H9 (cell line): ENCODE measurements at regions not wholly inside any gene's neighbourhood (a gene's known extent, or its start where the extent isn't known, plus 50 kb on each side); places are given as distances from the start of the nearest gene placed in this dataset.

Source experiments
- DNase-seq: peaks from one replicate; pipeline ENCODE4 v3.0.0-alpha.2; 2017
- H2AFZ ChIP-seq: one replicate; pipeline ENCODE4 v1.6.1; 2013; ENCODE audit warnings: mild to moderate bottlenecking, low read length, control low read depth, moderate library complexity
- H2AK5ac ChIP-seq: 2 replicates; pipeline ENCODE4 v1.6.1; 2013; ENCODE audit warnings: low read length, control low read depth, mixed read lengths; ENCODE audit not compliant: insufficient read length
- H2BK120ac ChIP-seq: one replicate; pipeline ENCODE4 v1.6.1; 2013; ENCODE audit warnings: low read depth, mild to moderate bottlenecking, low read length, control low read depth, inconsistent platforms; ENCODE audit not compliant: poor library complexity, severe bottlenecking
- H2BK12ac ChIP-seq: 2 replicates; pipeline ENCODE4 v1.6.1; 2013; ENCODE audit warnings: low read length, control low read depth, mixed read lengths, low read depth; ENCODE audit not compliant: insufficient read length
- H2BK15ac ChIP-seq: 2 replicates; pipeline ENCODE4 v1.6.1; 2013; ENCODE audit warnings: low read depth, low read length, control low read depth
- H2BK20ac ChIP-seq: one replicate; pipeline ENCODE4 v1.6.1; 2013; ENCODE audit warnings: low read depth, mild to moderate bottlenecking, low read length, control low read depth, inconsistent platforms; ENCODE audit not compliant: poor library complexity, severe bottlenecking
- H2BK5ac ChIP-seq: 2 replicates; pipeline ENCODE4 v1.6.1; 2013; ENCODE audit warnings: low read length, control low read depth, mixed read lengths; ENCODE audit not compliant: insufficient read length
- H3K14ac ChIP-seq: 2 replicates; pipeline ENCODE4 v1.6.1; 2013; ENCODE audit warnings: low read length, control low read depth; ENCODE audit not compliant: insufficient read depth
- H3K18ac ChIP-seq: 2 replicates; pipeline ENCODE4 v1.6.1; 2013; ENCODE audit warnings: low read depth, mild to moderate bottlenecking, mixed read lengths, low read length, control low read depth; ENCODE audit not compliant: insufficient read length
- H3K23ac ChIP-seq: 2 replicates; pipeline ENCODE4 v1.6.1; 2013; ENCODE audit warnings: low read length, control low read depth, mixed read lengths, low read depth; ENCODE audit not compliant: insufficient read length
- H3K23me2 ChIP-seq: 2 replicates; pipeline ENCODE4 v1.6.1; 2013; ENCODE audit warnings: low read depth, mild to moderate bottlenecking, mixed read lengths, low read length, control low read depth; ENCODE audit not compliant: insufficient read length, poor library complexity, severe bottlenecking
- H3K27ac ChIP-seq: 2 replicates; pipeline ENCODE4 v1.5.1; 2013; ENCODE audit warnings: low read length, control low read depth, mixed read lengths, low read depth; ENCODE audit not compliant: insufficient read length
- H3K27me3 ChIP-seq: 2 replicates; pipeline ENCODE4 v1.6.1; 2013; ENCODE audit warnings: low read length, control low read depth, inconsistent platforms; ENCODE audit not compliant: insufficient read depth
- H3K4ac ChIP-seq: 2 replicates; pipeline ENCODE4 v1.6.1; 2013; ENCODE audit warnings: low read depth, mild to moderate bottlenecking, control low read depth, inconsistent platforms, low read length, moderate library complexity
- H3K4me1 ChIP-seq: 2 replicates; pipeline ENCODE4 v1.6.1; 2013; ENCODE audit warnings: low read length, control low read depth, inconsistent platforms; ENCODE audit not compliant: insufficient read depth
- H3K4me2 ChIP-seq: 2 replicates; pipeline ENCODE4 v1.6.1; 2013; ENCODE audit warnings: low read length, control low read depth, mixed read lengths; ENCODE audit not compliant: insufficient read length, insufficient read depth
- H3K56ac ChIP-seq: 2 replicates; pipeline ENCODE4 v1.6.1; 2013; ENCODE audit warnings: low read depth, mild to moderate bottlenecking, mixed read lengths, low read length, control low read depth; ENCODE audit not compliant: insufficient read length
- H3K79me1 ChIP-seq: 2 replicates; pipeline ENCODE4 v1.6.1; 2013; ENCODE audit warnings: low read depth, mild to moderate bottlenecking, moderate library complexity, low read length, control low read depth, inconsistent platforms; ENCODE audit not compliant: insufficient read depth, poor library complexity, severe bottlenecking
- H3K79me2 ChIP-seq: 2 replicates; pipeline ENCODE4 v1.6.1; 2013; ENCODE audit warnings: low read length, control low read depth, inconsistent platforms; ENCODE audit not compliant: insufficient read depth
- H3K9ac ChIP-seq: 2 replicates; pipeline ENCODE4 v1.6.1; 2013; ENCODE audit warnings: low read length, control low read depth, mixed read lengths; ENCODE audit not compliant: insufficient read length; ENCODE audit errors: extremely low read depth
- H3K9me3 ChIP-seq: one replicate; pipeline ENCODE4 v1.6.1; 2013; ENCODE audit warnings: low read depth, low read length, inconsistent platforms; ENCODE audit not compliant: control insufficient read depth
- H3T11ph ChIP-seq: one replicate; pipeline ENCODE4 v1.6.1; 2013; ENCODE audit warnings: mild to moderate bottlenecking, low read length, control low read depth, inconsistent platforms
- H4K20me1 ChIP-seq: one replicate; pipeline ENCODE4 v1.6.1; 2013; ENCODE audit not compliant: control insufficient read depth, insufficient read length, insufficient read depth
- H4K5ac ChIP-seq: 2 replicates; pipeline ENCODE4 v1.6.1; 2013; ENCODE audit warnings: low read depth, mild to moderate bottlenecking, mixed read lengths, low read length, control low read depth; ENCODE audit not compliant: insufficient read length
- H4K8ac ChIP-seq: replicated peaks from 2 replicates; pipeline ENCODE4 v1.6.1; 2013; ENCODE audit warnings: low read length, control low read depth, mixed read lengths, low read depth; ENCODE audit not compliant: insufficient read length
- H4K91ac ChIP-seq: 2 replicates; pipeline ENCODE4 v1.6.1; 2013; ENCODE audit warnings: low read depth, mild to moderate bottlenecking, moderate library complexity, mixed read lengths, low read length, control low read depth; ENCODE audit not compliant: insufficient read length
- H3K27ac Mint-ChIP-seq, 3 experiments: 2 replicates in 2 of 3; 3 replicates in 1 of 3; pipeline ENCODE4 v1.8.0; 2020 to 2021; ENCODE audit warnings: mixed read lengths in 3 of 3, mild to moderate bottlenecking in 1 of 3, moderate library complexity in 1 of 3
- H3K27me3 Mint-ChIP-seq: 2 replicates; pipeline ENCODE4 v1.8.0; 2021; ENCODE audit warnings: low read depth, mild to moderate bottlenecking, moderate library complexity, mixed read lengths
- H3K36me3 Mint-ChIP-seq, 3 experiments: 2 replicates in 2 of 3; 3 replicates in 1 of 3; pipeline ENCODE4 v1.8.0; 2020 to 2021; ENCODE audit warnings: low read depth in 3 of 3, mixed read lengths in 3 of 3; ENCODE audit not compliant: insufficient read depth in 1 of 3
- H3K4me1 Mint-ChIP-seq, 2 experiments: 2 replicates each; pipeline ENCODE4 v1.8.0; 2020; ENCODE audit warnings: mixed read lengths in 2 of 2
- H3K4me3 Mint-ChIP-seq, 2 experiments: 2 replicates in 1 of 2; 3 replicates in 1 of 2; pipeline ENCODE4 v1.8.0; 2020 to 2021; ENCODE audit warnings: mild to moderate bottlenecking in 2 of 2, mixed read lengths in 2 of 2, moderate library complexity in 1 of 2
- H3K9me3 Mint-ChIP-seq, 2 experiments: 2 replicates in 1 of 2; 3 replicates in 1 of 2; pipeline ENCODE4 v1.8.0; 2020; ENCODE audit warnings: mild to moderate bottlenecking in 2 of 2, mixed read lengths in 2 of 2, moderate library complexity in 1 of 2
- CTCF ChIP-seq: fragments of 200-600 bp; sonication (generic); conservative IDR thresholded peaks from 3 replicates; pipeline ENCODE4 v1.8.0; 2021; ENCODE audit warnings: antibody characterized with exemption, mild to moderate bottlenecking
- WGBS: extraction: QIAGEN DNeasy Blood & Tissue Kit; methylation state at CpG from one replicate; pipeline ENCODE4 v1.1.7; 2013; ENCODE audit warnings: missing lambda C conversion rate, low lambda C conversion rate, mixed read lengths; ENCODE audit not compliant: insufficient read length; ENCODE audit errors: extremely low coverage; 5-methylcytosine and 5-hydroxymethylcytosine counted together

- no peak overlapping the region for H4K91ac ChIP-seq
- DNase-seq, result no peak
- H3K14ac ChIP-seq, result no peak overlapping the region
- H3T11ph ChIP-seq, result no peak overlapping the region
- no peaks in the 10 kb centered on the region for H3K4me1 ChIP-seq
- H3K4me2 ChIP-seq, result no peak overlapping the region
- TF ChIP-seq CTCF, result no peak
- no peak overlapping the region for H3K27ac Mint-ChIP-seq
- no peak overlapping the region for H2BK5ac ChIP-seq
- H3K9ac ChIP-seq, result no peak overlapping the region
- no peak overlapping the region for H2AFZ ChIP-seq
- no peak overlapping the region for H3K56ac ChIP-seq
- no peaks in the 10 kb centered on the region for H3K36me3 Mint-ChIP-seq
- peaks cover 0 to 3% of the 10 kb centered on the region in 2 experiments; a peak in 1 of 4 replicates for H3K4me1 Mint-ChIP-seq
- no peak overlapping the region for H2BK120ac ChIP-seq
- no peaks in the 10 kb centered on the region for H3K9me3 ChIP-seq
- no peaks in the 10 kb centered on the region for H3K79me2 ChIP-seq
- no peak overlapping the region for H3K4ac ChIP-seq
- H2AK5ac ChIP-seq, result no peak overlapping the region
- no peaks in the 10 kb centered on the region for H4K20me1 ChIP-seq
- H3K79me1 ChIP-seq, result no peaks in the 10 kb centered on the region
- no peak overlapping the region for H4K8ac ChIP-seq
- no peak overlapping the region for H2BK20ac ChIP-seq
- no peaks in the 10 kb centered on the region for H3K27me3 Mint-ChIP-seq
- H4K5ac ChIP-seq, result no peak overlapping the region
- no peaks in the 10 kb centered on the region for H3K9me3 Mint-ChIP-seq
- no peak overlapping the region for H3K23ac ChIP-seq
- H3K27me3 ChIP-seq, result no peaks in the 10 kb centered on the region
- no peak overlapping the region for H3K4me3 Mint-ChIP-seq
- H3K23me2 ChIP-seq, result no peaks in the 10 kb centered on the region
- no CpG with 5 or more reads among the region's 3 CpGs for WGBS
- H3K27ac ChIP-seq, result no peak overlapping the region
- H2BK15ac ChIP-seq, result no peak overlapping the region
- no peak overlapping the region for H3K18ac ChIP-seq
- no peak overlapping the region for H2BK12ac ChIP-seq
Measured at GRCh38 chr6:112835078-112835477, 487.9 kb downstream of the RFPL4B start.
